ENCODE measurements at regions not wholly inside any gene's neighbourhood (a gene's known extent, or its start where the extent isn't known, plus 50 kb on each side); places are given as distances from the start of the nearest gene placed in this dataset.

GRCh38 chr3:72041511-72041910 lies 256.6 kb upstream of the PROK2 start:
- peaks cover 0 to 3% (median 2%) of the 10 kb centered on the region in 3 donors for H3K27me3 Mint-ChIP-seq (ENCODE audit: low read depth in 3 of 3)
- peaks cover 0 to 8% (median 3%) of the 10 kb centered on the region in 7 donors for H3K9me3 Mint-ChIP-seq
- H3K27me3 ChIP-seq (ENCODE audit: control insufficient read depth in 2 of 2, insufficient read depth in 2 of 2, low read length in 2 of 2), result no peaks in the 10 kb centered on the region
- H3K4me1 ChIP-seq (ENCODE audit: control insufficient read depth in 1 of 2, insufficient read depth in 2 of 2, low read length in 2 of 2), result peaks cover 33% of the 10 kb centered on the region in 2 donors
- no peak for DNase-seq
- intact Hi-C loops (cut with micrococcal nuclease), result loop anchor here (5.0 kb wide), 2 partner anchors 41 to 61 kb away; no protein-coding TSS in a partner anchor
- H2AFZ ChIP-seq (ENCODE audit: insufficient read depth, low read depth, low read length, poor library complexity, severe bottlenecking), result no peak overlapping the region
- no peaks in the 10 kb centered on the region for H4K20me1 ChIP-seq (ENCODE audit: insufficient read depth, low read length)
- no peak overlapping the region for H3K27ac ChIP-seq (ENCODE audit: low read depth in 1 of 2, low read length in 2 of 2)
- H3K4me3 Mint-ChIP-seq, result no peak overlapping the region
- H3K27ac Mint-ChIP-seq, result peak overlapping the region in 2 of 7 donors; percentile 28 to 94
- no peak overlapping the region for H3K4me2 ChIP-seq (replicated peaks; ENCODE audit: extremely low read depth, low read length, poor library complexity, severe bottlenecking)
- peaks cover 18 to 24% of the 10 kb centered on the region in 2 donors for H3K36me3 Mint-ChIP-seq
- H3K4me1 Mint-ChIP-seq, result peaks cover 37% of the 10 kb centered on the region
- no peaks in the 10 kb centered on the region for H3K79me2 ChIP-seq (ENCODE audit: insufficient read depth, low read length)
- no peak overlapping the region for H3K4me3 ChIP-seq (replicated peaks in 1 of 3; ENCODE audit: low read depth in 2 of 3, low read length in 3 of 3)
- TF ChIP-seq CTCF (IDR thresholded peaks at IDR 0.05), result no peak
- no peaks in the 10 kb centered on the region for H3K36me3 ChIP-seq (replicated peaks in 1 of 2; ENCODE audit: control insufficient read depth in 1 of 2, insufficient read depth in 2 of 2, low read length in 2 of 2)
- 100% methylated on average over 2 of the region's 3 CpGs for WGBS (ENCODE audit: insufficient coverage)
- H3K9me3 ChIP-seq (replicated peaks in 1 of 2; ENCODE audit: control insufficient read depth in 1 of 2, insufficient read depth in 1 of 2, low read length in 2 of 2), result no peaks in the 10 kb centered on the region
- H3K9ac ChIP-seq (ENCODE audit: insufficient read depth, low read length, poor library complexity, severe bottlenecking), result no peak overlapping the region

GRCh38 chr3:72041076-72041475 lies 256.1 kb upstream of the PROK2 start:
- Histone ChIP-seq H4K20me1 (ENCODE audit: insufficient read depth, low read length) (no peaks in the 10 kb centered on the region), H3K9ac (ENCODE audit: insufficient read depth, low read length, poor library complexity, severe bottlenecking) (no peak overlapping the region), H2AFZ (ENCODE audit: insufficient read depth, low read depth, low read length, poor library complexity, severe bottlenecking) (no peak overlapping the region), H3K4me3 (replicated peaks in 1 of 3; ENCODE audit: low read depth in 2 of 3, low read length in 3 of 3) (no peak overlapping the region), H3K79me2 (ENCODE audit: insufficient read depth, low read length) (no peaks in the 10 kb centered on the region), H3K27ac (ENCODE audit: low read depth in 1 of 2, low read length in 2 of 2) (no peak overlapping the region), H3K36me3 (replicated peaks in 1 of 2; ENCODE audit: control insufficient read depth in 1 of 2, insufficient read depth in 2 of 2, low read length in 2 of 2) (no peaks in the 10 kb centered on the region), H3K4me1 (ENCODE audit: control insufficient read depth in 1 of 2, insufficient read depth in 2 of 2, low read length in 2 of 2) (peaks cover 33% of the 10 kb centered on the region in 2 donors), H3K4me2 (replicated peaks; ENCODE audit: extremely low read depth, low read length, poor library complexity, severe bottlenecking) (no peak overlapping the region), H3K27me3 (ENCODE audit: control insufficient read depth in 2 of 2, insufficient read depth in 2 of 2, low read length in 2 of 2) (no peaks in the 10 kb centered on the region), H3K9me3 (replicated peaks in 1 of 2; ENCODE audit: control insufficient read depth in 1 of 2, insufficient read depth in 1 of 2, low read length in 2 of 2) (no peaks in the 10 kb centered on the region)
- Mint-ChIP-seq H3K4me1 (peaks cover 37% of the 10 kb centered on the region), H3K27me3 (ENCODE audit: low read depth in 3 of 3) (peaks cover 0 to 3% (median 2%) of the 10 kb centered on the region in 3 donors), H3K27ac (peak overlapping the region in 3 of 7 donors; percentile 6 to 65 (median 14)), H3K9me3 (peaks cover 0 to 8% (median 3%) of the 10 kb centered on the region in 7 donors), H3K36me3 (peaks cover 18 to 24% of the 10 kb centered on the region in 2 donors), H3K4me3 (no peak overlapping the region)
- DNase-seq, result no peak
- no peak for TF ChIP-seq CTCF (IDR thresholded peaks at IDR 0.05)
- WGBS (ENCODE audit: insufficient coverage), result 100% methylated on average over 1 of the region's 4 CpGs
- intact Hi-C loops (cut with micrococcal nuclease), result loop anchor here (5.0 kb wide), 2 partner anchors 41 to 61 kb away; no protein-coding TSS in a partner anchor
